SK-N-SH (cell line): ENCODE measurements at regions not wholly inside any gene's neighbourhood (a gene's known extent, or its start where the extent isn't known, plus 50 kb on each side); places are given as distances from the start of the nearest gene placed in this dataset.

Source experiments
- GATA2 ChIP-seq: sonication (generic); formaldehyde crosslinking; IDR thresholded peaks from 2 replicates; pipeline ENCODE4 v1.5.0; 2020; ENCODE audit warnings: mild to moderate bottlenecking, missing genetic modification reagents
- NRF1 ChIP-seq: IDR thresholded peaks from 2 replicates; pipeline ENCODE4 v1.6.1; 2012; ENCODE audit warnings: low read depth, mild to moderate bottlenecking, low read length
- POLR2AphosphoS5 ChIP-seq: IDR thresholded peaks from 2 replicates; pipeline ENCODE4 v1.6.1; 2012; ENCODE audit warnings: low read depth, low read length
- TF ChIP-seq, protein P1 (sequence below): fragments of 150-350 bp; IDR thresholded peaks from 2 replicates; pipeline ENCODE4 v1.6.1; 2017; ENCODE audit warnings: antibody characterized with exemption, low read length, low read depth, borderline replicate concordance
- TF ChIP-seq, protein P2 (sequence below): fragments of 200-600 bp; sonication (generic); IDR thresholded peaks from 2 replicates; pipeline ENCODE4 v1.6.1; 2017; ENCODE audit warnings: antibody characterized with exemption, mild to moderate bottlenecking, moderate library complexity

DNA sequence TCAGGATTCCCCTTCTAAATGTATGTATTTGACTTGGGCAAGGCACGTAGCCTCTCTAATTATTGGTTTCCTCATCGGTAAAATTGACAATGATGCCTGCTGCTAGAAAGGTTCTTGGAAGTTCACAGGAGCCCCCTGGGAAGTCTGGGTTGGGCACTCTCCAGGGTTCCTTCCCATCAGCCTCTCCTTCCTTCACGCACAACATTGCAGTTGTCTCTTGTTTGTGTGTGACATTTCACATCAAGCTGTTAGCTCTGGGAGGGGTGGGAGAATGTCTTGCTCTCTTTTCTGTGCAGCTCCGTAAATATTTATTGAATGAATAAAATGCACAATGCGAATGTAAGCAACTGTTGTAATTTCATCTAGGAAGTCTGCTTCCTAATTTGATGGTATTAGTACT lies 153.2 kb upstream of the PRICKLE1 start:
- TF ChIP-seq, protein P1, sequence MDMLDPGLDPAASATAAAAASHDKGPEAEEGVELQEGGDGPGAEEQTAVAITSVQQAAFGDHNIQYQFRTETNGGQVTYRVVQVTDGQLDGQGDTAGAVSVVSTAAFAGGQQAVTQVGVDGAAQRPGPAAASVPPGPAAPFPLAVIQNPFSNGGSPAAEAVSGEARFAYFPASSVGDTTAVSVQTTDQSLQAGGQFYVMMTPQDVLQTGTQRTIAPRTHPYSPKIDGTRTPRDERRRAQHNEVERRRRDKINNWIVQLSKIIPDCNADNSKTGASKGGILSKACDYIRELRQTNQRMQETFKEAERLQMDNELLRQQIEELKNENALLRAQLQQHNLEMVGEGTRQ: no peak
- no peak for TF ChIP-seq GATA2 (CRISPR knock-in tag)
- no peak for TF ChIP-seq POLR2AphosphoS5
- no peak for TF ChIP-seq NRF1
- TF ChIP-seq, protein P2, sequence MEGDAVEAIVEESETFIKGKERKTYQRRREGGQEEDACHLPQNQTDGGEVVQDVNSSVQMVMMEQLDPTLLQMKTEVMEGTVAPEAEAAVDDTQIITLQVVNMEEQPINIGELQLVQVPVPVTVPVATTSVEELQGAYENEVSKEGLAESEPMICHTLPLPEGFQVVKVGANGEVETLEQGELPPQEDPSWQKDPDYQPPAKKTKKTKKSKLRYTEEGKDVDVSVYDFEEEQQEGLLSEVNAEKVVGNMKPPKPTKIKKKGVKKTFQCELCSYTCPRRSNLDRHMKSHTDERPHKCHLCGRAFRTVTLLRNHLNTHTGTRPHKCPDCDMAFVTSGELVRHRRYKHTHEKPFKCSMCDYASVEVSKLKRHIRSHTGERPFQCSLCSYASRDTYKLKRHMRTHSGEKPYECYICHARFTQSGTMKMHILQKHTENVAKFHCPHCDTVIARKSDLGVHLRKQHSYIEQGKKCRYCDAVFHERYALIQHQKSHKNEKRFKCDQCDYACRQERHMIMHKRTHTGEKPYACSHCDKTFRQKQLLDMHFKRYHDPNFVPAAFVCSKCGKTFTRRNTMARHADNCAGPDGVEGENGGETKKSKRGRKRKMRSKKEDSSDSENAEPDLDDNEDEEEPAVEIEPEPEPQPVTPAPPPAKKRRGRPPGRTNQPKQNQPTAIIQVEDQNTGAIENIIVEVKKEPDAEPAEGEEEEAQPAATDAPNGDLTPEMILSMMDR: no peak
